ENCODE measurements at regions not wholly inside any gene's neighbourhood (a gene's known extent, or its start where the extent isn't known, plus 50 kb on each side); places are given as distances from the start of the nearest gene placed in this dataset.

DNA sequence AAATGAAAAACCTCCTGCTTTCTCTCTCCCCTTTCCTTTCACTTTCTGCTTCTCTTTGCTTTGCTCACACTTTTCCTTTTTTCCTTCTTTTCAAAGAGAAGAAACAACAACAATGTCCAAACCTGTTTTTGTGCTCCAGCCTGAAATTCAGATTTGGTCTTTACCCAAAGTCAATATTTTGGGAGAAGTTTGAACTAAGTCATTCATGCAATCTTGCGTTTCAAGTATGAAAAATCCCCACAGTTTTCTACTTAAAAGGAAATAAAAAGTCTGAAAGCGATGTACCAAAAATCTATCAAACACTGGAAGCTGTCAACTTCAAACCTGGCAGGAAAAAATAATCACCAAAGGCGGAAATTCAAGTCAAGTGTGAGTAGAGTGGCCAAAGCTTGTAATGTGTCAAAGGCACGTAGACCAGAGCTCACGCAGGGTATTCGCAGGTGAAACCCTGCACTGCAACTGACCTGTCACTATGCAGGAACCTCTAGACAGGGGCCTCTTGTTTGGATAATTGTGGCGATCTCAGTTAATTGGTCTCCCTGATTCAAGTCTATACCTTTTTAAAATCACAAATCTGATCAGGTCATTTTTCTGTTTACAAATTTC is 118.8 kb upstream of the GALNT15 start:
- H3K9ac ChIP-seq (ENCODE audit: insufficient read depth, low read length, poor library complexity, severe bottlenecking) = no peak overlapping the region
- H3K9me3 ChIP-seq (replicated peaks in 1 of 2; ENCODE audit: control insufficient read depth in 1 of 2, insufficient read depth in 1 of 2, low read length in 2 of 2) = no peaks in the 10 kb centered on the region
- Mint-ChIP-seq H3K4me3 (no peak overlapping the region), H3K27ac (no peak overlapping the region), H3K9me3 (peaks cover 0 to 4% (median 0%) of the 10 kb centered on the region in 7 donors), H3K4me1 (peaks cover 4% of the 10 kb centered on the region), H3K36me3 (no peaks in the 10 kb centered on the region), H3K27me3 (ENCODE audit: low read depth in 3 of 3) (peaks cover 0 to 4% (median 1%) of the 10 kb centered on the region in 3 donors)
- WGBS (ENCODE audit: insufficient coverage) = 70% methylated on average over 4 of the region's 7 CpGs
- DNase-seq = no peak
- intact Hi-C loops (cut with micrococcal nuclease) = no loop called here
- TF ChIP-seq, protein P1, sequence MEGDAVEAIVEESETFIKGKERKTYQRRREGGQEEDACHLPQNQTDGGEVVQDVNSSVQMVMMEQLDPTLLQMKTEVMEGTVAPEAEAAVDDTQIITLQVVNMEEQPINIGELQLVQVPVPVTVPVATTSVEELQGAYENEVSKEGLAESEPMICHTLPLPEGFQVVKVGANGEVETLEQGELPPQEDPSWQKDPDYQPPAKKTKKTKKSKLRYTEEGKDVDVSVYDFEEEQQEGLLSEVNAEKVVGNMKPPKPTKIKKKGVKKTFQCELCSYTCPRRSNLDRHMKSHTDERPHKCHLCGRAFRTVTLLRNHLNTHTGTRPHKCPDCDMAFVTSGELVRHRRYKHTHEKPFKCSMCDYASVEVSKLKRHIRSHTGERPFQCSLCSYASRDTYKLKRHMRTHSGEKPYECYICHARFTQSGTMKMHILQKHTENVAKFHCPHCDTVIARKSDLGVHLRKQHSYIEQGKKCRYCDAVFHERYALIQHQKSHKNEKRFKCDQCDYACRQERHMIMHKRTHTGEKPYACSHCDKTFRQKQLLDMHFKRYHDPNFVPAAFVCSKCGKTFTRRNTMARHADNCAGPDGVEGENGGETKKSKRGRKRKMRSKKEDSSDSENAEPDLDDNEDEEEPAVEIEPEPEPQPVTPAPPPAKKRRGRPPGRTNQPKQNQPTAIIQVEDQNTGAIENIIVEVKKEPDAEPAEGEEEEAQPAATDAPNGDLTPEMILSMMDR (IDR thresholded peaks at IDR 0.05) = no peak
- no peak overlapping the region for H3K4me2 ChIP-seq (replicated peaks; ENCODE audit: extremely low read depth, low read length, poor library complexity, severe bottlenecking)
- no peaks in the 10 kb centered on the region for H3K36me3 ChIP-seq (replicated peaks in 1 of 2; ENCODE audit: control insufficient read depth in 1 of 2, insufficient read depth in 2 of 2, low read length in 2 of 2)
- H3K4me1 ChIP-seq (ENCODE audit: control insufficient read depth in 1 of 2, insufficient read depth in 2 of 2, low read length in 2 of 2) = peaks cover 0 to 4% of the 10 kb centered on the region in 2 donors
- H3K4me3 ChIP-seq (replicated peaks in 1 of 3; ENCODE audit: low read depth in 2 of 3, low read length in 3 of 3) = no peak overlapping the region
- peak overlapping the region; percentile 26 for H2AFZ ChIP-seq (ENCODE audit: insufficient read depth, low read depth, low read length, poor library complexity, severe bottlenecking)
- H4K20me1 ChIP-seq (ENCODE audit: insufficient read depth, low read length) = no peaks in the 10 kb centered on the region
- H3K27ac ChIP-seq (ENCODE audit: low read depth in 1 of 2, low read length in 2 of 2) = no peak overlapping the region
- H3K27me3 ChIP-seq (ENCODE audit: control insufficient read depth in 2 of 2, insufficient read depth in 2 of 2, low read length in 2 of 2) = no peaks in the 10 kb centered on the region
- no peaks in the 10 kb centered on the region for H3K79me2 ChIP-seq (ENCODE audit: insufficient read depth, low read length)

DNA sequence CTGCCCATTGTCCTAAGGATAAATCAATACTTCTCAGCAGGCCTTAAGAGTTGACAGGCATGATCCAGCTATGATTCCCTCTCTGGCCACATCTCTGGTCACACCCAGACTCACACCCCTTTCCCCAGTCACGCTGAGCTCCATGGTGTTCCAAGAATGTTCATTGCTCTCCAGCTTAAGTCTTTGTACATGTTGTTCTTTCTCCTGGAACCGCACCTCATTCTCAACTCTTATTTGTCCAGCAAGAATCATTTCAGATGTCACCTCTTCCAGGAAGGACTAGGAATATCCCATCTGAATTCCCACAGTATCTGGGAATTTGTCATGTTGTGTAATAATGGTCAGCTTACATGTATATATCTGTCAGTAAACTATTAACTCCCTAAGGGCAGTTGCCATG is 118.3 kb upstream of the GALNT15 start:
- Histone ChIP-seq H3K36me3 (replicated peaks in 1 of 2; ENCODE audit: control insufficient read depth in 1 of 2, insufficient read depth in 2 of 2, low read length in 2 of 2) (no peaks in the 10 kb centered on the region), H4K20me1 (ENCODE audit: insufficient read depth, low read length) (no peaks in the 10 kb centered on the region), H3K4me3 (replicated peaks in 1 of 3; ENCODE audit: low read depth in 2 of 3, low read length in 3 of 3) (no peak overlapping the region), H3K9ac (ENCODE audit: insufficient read depth, low read length, poor library complexity, severe bottlenecking) (no peak overlapping the region), H3K79me2 (ENCODE audit: insufficient read depth, low read length) (no peaks in the 10 kb centered on the region), H3K9me3 (replicated peaks in 1 of 2; ENCODE audit: control insufficient read depth in 1 of 2, insufficient read depth in 1 of 2, low read length in 2 of 2) (no peaks in the 10 kb centered on the region), H3K27me3 (ENCODE audit: control insufficient read depth in 2 of 2, insufficient read depth in 2 of 2, low read length in 2 of 2) (no peaks in the 10 kb centered on the region), H2AFZ (ENCODE audit: insufficient read depth, low read depth, low read length, poor library complexity, severe bottlenecking) (no peak overlapping the region), H3K4me1 (ENCODE audit: control insufficient read depth in 1 of 2, insufficient read depth in 2 of 2, low read length in 2 of 2) (no peaks in the 10 kb centered on the region), H3K27ac (ENCODE audit: low read depth in 1 of 2, low read length in 2 of 2) (no peak overlapping the region), H3K4me2 (replicated peaks; ENCODE audit: extremely low read depth, low read length, poor library complexity, severe bottlenecking) (no peak overlapping the region)
- WGBS (ENCODE audit: insufficient coverage) = 100% methylated on average over 1 of the region's 2 CpGs
- Mint-ChIP-seq H3K27ac (no peak overlapping the region), H3K9me3 (peaks cover 0 to 4% (median 0%) of the 10 kb centered on the region in 7 donors), H3K36me3 (no peaks in the 10 kb centered on the region), H3K27me3 (ENCODE audit: low read depth in 3 of 3) (peaks cover 0 to 4% (median 2%) of the 10 kb centered on the region in 3 donors), H3K4me3 (no peak overlapping the region), H3K4me1 (no peaks in the 10 kb centered on the region)
- no peak for DNase-seq
- TF ChIP-seq, protein P1 (IDR thresholded peaks at IDR 0.05) = no peak
- intact Hi-C loops (cut with micrococcal nuclease) = no loop called here

Measured in CD14-positive monocyte (primary cell).